ENCODE measurements at regions not wholly inside any gene's neighbourhood (a gene's known extent, or its start where the extent isn't known, plus 50 kb on each side); places are given as distances from the start of the nearest gene placed in this dataset.
A peak's percentile ranks its signal among the peaks of the same experiment; 100 is the strongest.
"Not testable (repeated sequence)": the region's sequence is repeated elsewhere in the genome, so short reads cannot be mapped to it uniquely, and the experiment has no call there.

- no peak for DNase-seq
Measured at GRCh38 chr17:13129356-13129755, 111.5 kb upstream of the ELAC2 start.

GRCh38 chr17:13128676-13129075 lies 110.8 kb upstream of the ELAC2 start:
- no peak for DNase-seq

- no peak for DNase-seq
Measured at GRCh38 chr17:13127921-13128602, 110.2 kb upstream of the ELAC2 start.

GRCh38 chr17:13120864-13121263 lies 103.0 kb upstream of the ELAC2 start:
- DNase-seq = no peak

GRCh38 chr17:13118311-13118710 lies 100.5 kb upstream of the ELAC2 start:
- no peak for DNase-seq

- DNase-seq = no peak
Measured at GRCh38 chr17:13117616-13118015, 99.8 kb upstream of the ELAC2 start.

GRCh38 chr17:13114601-13115031 lies 96.8 kb upstream of the ELAC2 start:
- peak; percentile 64 for DNase-seq

- no peak for DNase-seq
Measured at GRCh38 chr17:13113821-13114525, 96.1 kb upstream of the ELAC2 start.

- DNase-seq = no peak
Measured at GRCh38 chr17:13107676-13108235, 89.9 kb upstream of the ELAC2 start.

GRCh38 chr17:13106171-13106570 lies 88.3 kb upstream of the ELAC2 start:
- no peak for DNase-seq

GRCh38 chr17:13104576-13104975 lies 86.7 kb upstream of the ELAC2 start:
- no peak for DNase-seq

GRCh38 chr17:13102477-13102876 lies 84.7 kb upstream of the ELAC2 start:
- DNase-seq = no peak

GRCh38 chr17:13099926-13100325 lies 82.1 kb upstream of the ELAC2 start:
- no peak for DNase-seq

GRCh38 chr17:13099089-13099735 lies 81.4 kb upstream of the ELAC2 start:
- DNase-seq = no peak

GRCh38 chr17:13096291-13096690 lies 78.5 kb upstream of the ELAC2 start:
- no peak for DNase-seq

- not testable (repeated sequence) for DNase-seq
Measured at GRCh38 chr17:13092010-13092409, 74.2 kb upstream of the ELAC2 start.

- DNase-seq = no peak
Measured at GRCh38 chr17:13088666-13089065, 70.8 kb upstream of the ELAC2 start.

- DNase-seq = no peak
Measured at GRCh38 chr17:13087802-13088201, 70.0 kb upstream of the ELAC2 start.

GRCh38 chr17:13086142-13086769 lies 68.4 kb upstream of the ELAC2 start:
- peak; percentile 54 for DNase-seq

- no peak for DNase-seq
Measured at GRCh38 chr17:13085578-13085977, 67.8 kb upstream of the ELAC2 start.

- no peak for DNase-seq
Measured at GRCh38 chr17:13084420-13084819, 66.6 kb upstream of the ELAC2 start.

GRCh38 chr17:13078591-13079385 lies 61.0 kb upstream of the ELAC2 start:
- DNase-seq = no peak
